Fibroblast of lung (primary cell): ENCODE measurements at regions not wholly inside any gene's neighbourhood (a gene's known extent, or its start where the extent isn't known, plus 50 kb on each side); places are given as distances from the start of the nearest gene placed in this dataset.

Experiments used
- DNase-seq, 2 donors: peaks; one replicate each; pipeline versions ENCODE4 v3.0.0 to v3.0.0-alpha.2; 2010; ENCODE audit warnings: low read depth in 2 of 2
- H2AFZ ChIP-seq: 2 replicates; pipeline ENCODE4 v1.5.1; 2012; ENCODE audit warnings: low read length, control low read depth, inconsistent platforms
- H3K27ac ChIP-seq: 2 replicates; pipeline ENCODE4 v1.5.1; 2011; ENCODE audit warnings: low read length, control low read depth; ENCODE audit not compliant: insufficient read depth
- H3K27me3 ChIP-seq: 2 replicates; pipeline ENCODE4 v1.5.1; 2011; ENCODE audit warnings: mild to moderate bottlenecking, low read length; ENCODE audit not compliant: control insufficient read depth, insufficient read depth
- H3K36me3 ChIP-seq: 2 replicates; pipeline ENCODE4 v1.5.1; 2011; ENCODE audit warnings: low read length; ENCODE audit not compliant: control insufficient read depth, insufficient read depth
- H3K4me1 ChIP-seq: 2 replicates; pipeline ENCODE4 v1.5.1; 2011; ENCODE audit warnings: low read length; ENCODE audit not compliant: control insufficient read depth, insufficient read depth; ENCODE audit errors: extremely low read depth
- H3K4me2 ChIP-seq: 2 replicates; pipeline ENCODE4 v1.5.1; 2011; ENCODE audit warnings: low read length, control low read depth; ENCODE audit not compliant: insufficient read depth; ENCODE audit errors: extremely low read depth
- H3K4me3 ChIP-seq, 4 experiments: fragments of 200-600 bp in 1 of 4; sonication (generic) in 1 of 4; replicated peaks in 1 of 4; 2 replicates each; pipeline ENCODE4 v1.5.1; 2011 to 2016; ENCODE audit warnings: low read length in 4 of 4, low read depth in 3 of 4, mild to moderate bottlenecking in 3 of 4, control low read depth in 2 of 4, inconsistent platforms in 1 of 4, mixed read lengths in 1 of 4; ENCODE audit not compliant: insufficient read depth in 1 of 4; ENCODE audit errors: control extremely low read depth in 1 of 4
- H3K79me2 ChIP-seq: 2 replicates; pipeline ENCODE4 v1.5.1; 2012; ENCODE audit warnings: mild to moderate bottlenecking, low read length, inconsistent platforms; ENCODE audit not compliant: control insufficient read depth, insufficient read depth
- H3K9ac ChIP-seq: 2 replicates; pipeline ENCODE4 v1.5.1; 2011; ENCODE audit warnings: mild to moderate bottlenecking, low read length, control low read depth; ENCODE audit not compliant: insufficient read depth
- H3K9me3 ChIP-seq: 2 replicates; pipeline ENCODE4 v1.5.1; 2012; ENCODE audit warnings: low read depth, low read length; ENCODE audit not compliant: control insufficient read depth, insufficient read depth
- H4K20me1 ChIP-seq: 2 replicates; pipeline ENCODE4 v1.5.1; 2011; ENCODE audit warnings: low read length; ENCODE audit not compliant: control insufficient read depth, insufficient read depth; ENCODE audit errors: extremely low read depth
- CTCF ChIP-seq, 2 donors: IDR thresholded peaks in 1 of 2; conservative IDR thresholded peaks in 1 of 2; 1 replicate in 1 of 2; 2 replicates in 1 of 2; pipeline ENCODE4 v1.5.1; 2011 to 2012; ENCODE audit warnings: low read length in 2 of 2, control low read depth in 1 of 2, inconsistent platforms in 1 of 2, low read depth in 1 of 2, mild to moderate bottlenecking in 1 of 2
- EZH2 ChIP-seq: IDR thresholded peaks from 2 replicates; pipeline ENCODE4 v1.5.1; 2012; ENCODE audit warnings: low read length, control low read depth, mild to moderate bottlenecking; ENCODE audit errors: missing control alignments

DNA sequence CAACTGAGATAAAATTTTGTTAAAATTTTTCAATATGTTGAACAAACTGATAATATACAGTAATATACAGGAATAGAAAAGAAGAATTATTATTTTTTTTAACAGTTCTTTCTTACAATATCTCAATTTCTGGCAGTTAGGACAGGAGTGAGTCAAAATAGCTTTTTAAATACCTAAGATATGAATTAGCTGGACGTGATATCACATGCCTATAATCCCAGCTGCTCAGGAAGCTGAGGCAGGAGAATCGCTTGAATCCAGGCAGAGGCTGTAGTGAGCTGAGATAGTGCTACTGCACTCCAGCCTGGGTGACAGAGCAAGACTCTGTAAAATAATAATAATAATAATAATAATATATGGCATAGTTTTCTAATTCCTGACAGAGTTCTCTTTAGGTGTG is 1039.3 kb downstream of the STPG2 start:
- Histone ChIP-seq H3K4me2 (no peak overlapping the region), H4K20me1 (no peaks in the 10 kb centered on the region), H3K27me3 (no peaks in the 10 kb centered on the region), H2AFZ (no peak overlapping the region), H3K9me3 (no peaks in the 10 kb centered on the region), H3K36me3 (no peaks in the 10 kb centered on the region), H3K27ac (no peak overlapping the region), H3K79me2 (no peaks in the 10 kb centered on the region), H3K4me1 (no peaks in the 10 kb centered on the region), H3K9ac (no peak overlapping the region), H3K4me3 (no peak overlapping the region)
- no peak for TF ChIP-seq EZH2
- no peak for TF ChIP-seq CTCF (conservative IDR thresholded peaks at IDR 0.05 in 1 of 2, IDR thresholded peaks at IDR 0.05 in 1 of 2; ENCODE audit: low read depth in 1 of 2, low read length in 2 of 2)
- no peak for DNase-seq

DNA sequence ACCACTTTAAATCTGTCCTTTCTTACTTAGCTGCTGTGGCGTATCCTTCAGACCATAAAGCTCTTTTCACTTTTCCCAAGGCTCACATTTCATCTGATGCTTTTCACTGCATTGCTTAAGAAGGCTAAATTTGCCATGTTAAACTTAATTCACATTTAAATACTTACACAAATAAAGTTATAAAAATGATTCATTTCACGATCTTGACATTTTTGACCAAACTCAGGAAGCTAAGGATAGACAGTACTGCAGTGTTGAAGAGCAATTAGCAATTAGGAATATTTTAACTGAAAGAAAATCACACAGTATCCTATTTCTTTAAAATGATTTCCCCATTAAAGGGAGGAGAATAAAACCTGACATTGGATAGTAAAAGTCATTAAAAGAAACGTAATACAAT is 1038.6 kb downstream of the STPG2 start:
- Histone ChIP-seq H3K36me3 (no peaks in the 10 kb centered on the region), H3K27me3 (no peaks in the 10 kb centered on the region), H3K4me3 (no peak overlapping the region), H2AFZ (no peak overlapping the region), H3K4me2 (no peak overlapping the region), H3K4me1 (no peaks in the 10 kb centered on the region), H3K27ac (no peak overlapping the region), H3K9ac (no peak overlapping the region), H3K79me2 (no peaks in the 10 kb centered on the region), H4K20me1 (no peaks in the 10 kb centered on the region), H3K9me3 (no peaks in the 10 kb centered on the region)
- no peak for DNase-seq
- no peak for TF ChIP-seq CTCF (conservative IDR thresholded peaks at IDR 0.05 in 1 of 2, IDR thresholded peaks at IDR 0.05 in 1 of 2; ENCODE audit: low read depth in 1 of 2, low read length in 2 of 2)
- no peak for TF ChIP-seq EZH2

- no peak overlapping the region for H3K4me2 ChIP-seq
- no peak for DNase-seq
- no peaks in the 10 kb centered on the region for H4K20me1 ChIP-seq
- no peaks in the 10 kb centered on the region for H3K79me2 ChIP-seq
- H3K4me1 ChIP-seq, result no peaks in the 10 kb centered on the region
- no peaks in the 10 kb centered on the region for H3K36me3 ChIP-seq
- H3K9me3 ChIP-seq, result no peaks in the 10 kb centered on the region
- H2AFZ ChIP-seq, result no peak overlapping the region
- no peak overlapping the region for H3K9ac ChIP-seq
- no peak overlapping the region for H3K4me3 ChIP-seq
- no peaks in the 10 kb centered on the region for H3K27me3 ChIP-seq
- TF ChIP-seq CTCF (conservative IDR thresholded peaks at IDR 0.05 in 1 of 2, IDR thresholded peaks at IDR 0.05 in 1 of 2; ENCODE audit: low read depth in 1 of 2, low read length in 2 of 2) (no peak), EZH2 (no peak)
- H3K27ac ChIP-seq, result no peak overlapping the region
These were observed 1037.8 kb downstream of the STPG2 start for GRCh38 chr4:97105347-97106099.
